Dermis blood vessel endothelial cell (primary cell): ENCODE measurements at regions not wholly inside any gene's neighbourhood (a gene's known extent, or its start where the extent isn't known, plus 50 kb on each side); places are given as distances from the start of the nearest gene placed in this dataset.
A peak's percentile ranks its signal among the peaks of the same experiment; 100 is the strongest.
"Not testable (repeated sequence)": the region's sequence is repeated elsewhere in the genome, so short reads cannot be mapped to it uniquely, and the experiment has no call there.

Experiments used
- DNase-seq: peaks from one replicate; pipeline ENCODE4 v3.0.0; 2010

GRCh38 chr5:75002271-75002670, 50.1 kb downstream of the GCNT4 start:
- no peak for DNase-seq

DNA sequence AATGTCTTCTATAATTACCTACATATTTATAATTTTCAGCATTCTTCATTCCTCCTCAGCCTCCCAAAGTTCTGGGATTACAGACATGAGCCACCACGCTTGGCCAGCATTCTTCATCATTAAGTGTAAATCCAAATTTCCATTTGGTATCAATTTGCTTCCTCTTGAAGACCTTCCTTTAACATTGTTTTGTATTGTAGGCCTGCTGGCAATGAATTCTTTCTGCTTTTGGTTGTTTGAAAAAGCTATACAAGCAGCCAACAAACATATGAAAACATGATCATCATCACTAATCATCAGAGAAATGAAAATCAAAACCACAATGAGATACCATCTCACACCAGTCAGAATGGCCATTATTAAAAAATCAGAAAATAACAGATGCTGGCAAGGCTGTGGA, 56.4 kb downstream of the GCNT4 start:
- no peak for DNase-seq

DNA sequence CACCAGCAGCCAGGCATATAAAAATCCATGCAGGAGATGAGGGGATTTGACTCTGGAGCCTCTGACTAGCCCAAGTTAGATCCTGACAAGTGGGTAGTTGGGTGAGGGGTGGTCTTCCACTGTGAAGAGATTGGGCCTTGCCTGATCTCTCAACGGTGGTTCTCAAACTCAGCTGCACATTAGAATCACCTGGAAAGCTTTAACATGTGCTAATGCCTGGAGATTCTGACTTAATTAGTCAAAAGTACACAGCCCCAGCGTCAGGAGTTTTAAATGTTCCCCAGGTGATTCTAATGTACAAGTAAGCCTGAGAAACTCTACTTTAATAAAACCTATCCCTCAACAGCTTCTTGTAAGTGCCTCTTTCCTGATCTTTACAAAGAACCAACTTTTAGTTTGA, 57.5 kb downstream of the GCNT4 start:
- DNase-seq, result no peak

DNA sequence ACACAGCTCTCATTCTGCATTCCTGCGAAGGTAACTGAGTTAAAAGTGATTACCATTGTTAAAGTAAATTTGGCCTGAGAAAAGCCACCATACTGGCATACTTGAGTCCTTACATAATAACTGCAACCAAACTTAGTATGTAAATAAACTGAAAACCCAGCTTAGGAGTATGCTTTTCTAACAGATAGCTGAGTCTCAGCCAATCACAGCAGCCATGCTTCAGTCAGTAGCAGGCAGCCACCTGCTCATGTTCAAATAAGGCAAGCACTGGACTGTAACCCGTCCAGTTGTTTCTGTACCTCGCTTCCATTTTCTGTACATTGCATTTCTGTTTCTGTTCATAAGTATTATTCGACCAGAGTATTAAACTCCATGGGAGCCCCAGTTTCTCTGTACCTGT, 58.6 kb downstream of the GCNT4 start:
- no peak for DNase-seq

GRCh38 chr5:74992791-74993190, 59.6 kb downstream of the GCNT4 start:
- DNase-seq, result no peak

GRCh38 chr5:74991522-74991921, 60.8 kb downstream of the GCNT4 start:
- no peak for DNase-seq

- DNase-seq, result no peak
Measured at GRCh38 chr5:74990194-74990593, 62.2 kb downstream of the GCNT4 start.

DNA sequence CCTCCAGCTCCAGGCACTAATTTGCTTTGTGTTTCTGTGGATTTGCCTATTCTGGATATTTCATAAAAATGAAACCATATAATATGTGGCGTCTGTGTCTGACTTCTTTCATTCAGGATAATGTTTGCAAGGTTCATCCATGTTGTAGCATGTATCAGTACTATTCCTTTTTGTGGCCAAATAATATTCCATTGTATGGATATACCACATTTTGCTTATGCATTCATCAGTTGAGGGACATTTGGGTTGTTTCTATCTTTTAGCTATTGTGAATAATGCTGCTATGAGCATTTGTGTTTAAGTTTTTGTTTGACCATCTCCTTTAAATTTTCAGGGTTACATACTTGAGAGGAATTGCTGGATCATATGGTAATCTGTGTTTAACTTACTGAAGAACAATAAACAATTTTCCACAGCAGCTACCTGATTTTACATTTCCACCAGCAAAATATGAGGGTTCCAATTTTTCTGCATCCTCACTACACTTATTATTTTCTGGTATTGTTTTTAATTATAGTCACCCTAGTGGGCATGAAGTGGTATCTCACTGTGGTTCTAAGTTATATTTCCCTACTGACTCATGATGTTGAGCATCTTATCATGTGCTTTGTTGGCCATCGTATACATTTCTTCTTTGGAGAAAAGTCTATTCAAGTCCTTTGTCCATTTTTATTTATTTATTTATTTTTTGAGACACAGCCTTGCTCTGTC, 63.9 kb downstream of the GCNT4 start:
- DNase-seq, result no peak

DNA sequence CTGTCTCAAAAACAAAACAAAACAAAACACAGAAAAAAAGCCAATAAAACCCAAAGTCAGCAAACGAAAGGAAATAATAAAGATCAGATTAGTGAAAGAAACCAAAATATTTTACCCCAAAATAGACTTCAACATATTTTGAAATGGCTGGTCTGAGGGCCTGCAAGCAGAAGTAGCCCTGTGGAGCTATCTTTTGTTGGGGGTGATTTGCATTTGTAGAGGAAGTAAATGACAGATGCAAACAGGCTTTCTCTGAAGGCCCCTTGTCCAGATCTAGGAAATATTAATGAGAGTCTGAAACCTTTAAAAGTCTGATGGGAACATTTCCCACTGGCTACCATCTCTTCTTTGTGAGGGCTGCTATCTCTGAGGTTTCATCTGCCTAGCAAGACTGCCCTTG, 74.0 kb downstream of the GCNT4 start:
- no peak for DNase-seq

GRCh38 chr5:74977471-74977870, 74.9 kb downstream of the GCNT4 start:
- DNase-seq, result no peak

DNA sequence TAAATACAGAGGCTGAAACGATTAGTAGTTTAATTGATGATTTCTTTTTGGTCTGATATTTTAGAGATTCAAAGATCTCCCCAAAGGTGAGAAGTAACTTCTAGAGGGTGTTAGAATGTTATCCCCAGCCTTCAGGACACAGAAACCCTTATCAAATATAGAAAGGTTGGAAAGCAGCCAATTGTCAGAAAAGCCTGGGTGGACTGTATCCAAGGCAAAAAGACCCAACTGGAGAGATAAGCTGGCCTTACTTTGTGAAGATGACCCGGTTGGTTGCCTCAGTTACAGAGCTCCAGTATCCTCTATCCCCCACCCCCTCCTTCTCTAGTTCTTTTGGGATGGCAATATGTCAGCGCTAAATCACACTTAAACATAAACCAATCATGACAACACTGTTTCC, 75.7 kb downstream of the GCNT4 start:
- DNase-seq, result no peak

- DNase-seq, result no peak
Measured at GRCh38 chr5:74975582-74975981, 76.8 kb downstream of the GCNT4 start.

DNA sequence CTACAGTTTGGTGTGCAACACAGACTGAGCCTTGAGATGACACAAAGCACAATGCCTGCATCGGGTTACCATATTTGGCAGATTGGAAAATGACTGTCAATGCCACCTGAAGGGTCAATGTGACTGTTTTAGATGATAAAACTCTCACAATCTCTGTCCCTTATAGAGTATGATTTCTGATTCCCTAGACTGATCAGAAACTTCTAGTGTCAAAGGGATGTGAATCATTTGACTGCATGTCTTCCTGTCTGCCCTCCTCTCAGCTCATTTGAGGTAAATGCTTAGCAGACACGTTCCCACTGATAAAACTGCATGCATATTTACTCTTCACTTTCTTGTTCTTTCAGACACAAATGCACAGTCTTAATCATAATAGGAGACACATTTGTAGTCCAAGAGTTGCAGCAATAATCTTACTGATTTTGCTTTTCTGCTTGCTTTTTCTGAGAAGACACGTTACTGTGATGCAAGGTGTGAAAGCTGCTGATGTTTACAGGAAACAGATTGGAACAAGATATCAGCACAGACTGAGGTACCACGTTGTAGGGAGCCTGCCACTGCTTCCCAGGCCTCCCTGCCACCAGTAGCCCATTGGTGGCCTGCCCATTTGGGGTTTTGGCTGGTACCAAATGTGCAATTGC, 77.8 kb downstream of the GCNT4 start:
- DNase-seq, result no peak

- no peak for DNase-seq
Measured at GRCh38 chr5:74973694-74974093, 78.7 kb downstream of the GCNT4 start.

DNA sequence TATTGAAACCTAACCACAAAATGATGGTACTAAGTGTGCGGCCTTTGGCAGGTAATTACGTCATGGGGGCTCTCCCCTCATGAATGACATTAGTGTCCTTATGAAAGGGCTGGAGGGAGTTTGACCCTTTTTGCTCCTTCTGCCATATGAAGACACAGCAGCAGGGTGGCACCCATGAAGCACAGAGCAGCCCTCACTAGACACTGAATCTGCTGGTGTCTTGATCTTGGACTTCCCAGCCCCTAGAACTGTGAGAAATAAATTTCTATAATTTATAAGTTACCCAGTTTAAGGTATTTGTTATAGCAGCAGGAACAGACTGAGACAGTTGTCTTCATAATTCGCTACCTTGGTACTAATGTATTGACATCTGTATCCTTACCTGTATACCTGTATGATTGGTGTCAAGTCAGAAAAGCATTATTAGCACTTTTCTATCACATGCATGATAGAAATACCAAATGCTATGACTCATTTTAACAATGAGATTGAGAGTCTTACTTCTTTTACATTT, 80.4 kb downstream of the GCNT4 start:
- DNase-seq, result no peak

DNA sequence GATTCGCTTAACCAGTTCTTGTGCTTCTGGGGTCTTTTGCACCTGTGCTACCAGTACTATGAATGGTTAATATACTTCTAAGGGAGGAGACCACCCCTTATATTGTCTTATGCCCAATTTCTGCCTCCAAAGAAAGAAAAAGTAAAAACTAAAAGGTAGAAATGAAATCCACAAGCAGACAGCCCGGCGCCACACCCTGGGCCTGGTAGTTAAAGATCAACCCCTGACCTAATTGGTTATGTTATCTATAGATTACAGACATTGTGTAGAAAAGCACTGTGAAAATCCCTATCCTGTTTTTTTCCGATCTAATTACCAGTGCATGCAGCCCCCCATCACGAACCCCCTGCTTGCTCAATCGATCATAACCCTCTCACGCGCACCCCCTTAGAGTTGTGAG, 81.5 kb downstream of the GCNT4 start:
- not testable (repeated sequence) for DNase-seq

DNA sequence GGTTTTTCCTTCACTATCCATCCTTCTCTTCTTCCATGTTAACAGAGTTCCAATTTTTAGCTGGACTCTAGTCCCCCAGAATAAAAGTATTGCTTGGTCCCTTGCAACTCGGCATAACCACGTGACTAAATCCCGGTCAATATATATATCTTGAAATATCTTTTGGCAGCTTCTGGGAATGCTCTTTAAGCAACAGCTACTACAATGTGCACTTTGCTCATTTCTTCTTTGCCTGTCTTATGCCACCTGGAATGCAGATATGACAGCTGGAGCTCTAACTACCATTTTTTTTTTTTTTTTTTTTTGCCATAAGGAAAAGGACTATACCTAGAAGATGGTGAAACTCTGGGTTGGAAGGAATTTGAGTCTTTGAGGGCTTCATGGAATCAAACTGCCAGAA, 82.6 kb downstream of the GCNT4 start:
- no peak for DNase-seq

DNA sequence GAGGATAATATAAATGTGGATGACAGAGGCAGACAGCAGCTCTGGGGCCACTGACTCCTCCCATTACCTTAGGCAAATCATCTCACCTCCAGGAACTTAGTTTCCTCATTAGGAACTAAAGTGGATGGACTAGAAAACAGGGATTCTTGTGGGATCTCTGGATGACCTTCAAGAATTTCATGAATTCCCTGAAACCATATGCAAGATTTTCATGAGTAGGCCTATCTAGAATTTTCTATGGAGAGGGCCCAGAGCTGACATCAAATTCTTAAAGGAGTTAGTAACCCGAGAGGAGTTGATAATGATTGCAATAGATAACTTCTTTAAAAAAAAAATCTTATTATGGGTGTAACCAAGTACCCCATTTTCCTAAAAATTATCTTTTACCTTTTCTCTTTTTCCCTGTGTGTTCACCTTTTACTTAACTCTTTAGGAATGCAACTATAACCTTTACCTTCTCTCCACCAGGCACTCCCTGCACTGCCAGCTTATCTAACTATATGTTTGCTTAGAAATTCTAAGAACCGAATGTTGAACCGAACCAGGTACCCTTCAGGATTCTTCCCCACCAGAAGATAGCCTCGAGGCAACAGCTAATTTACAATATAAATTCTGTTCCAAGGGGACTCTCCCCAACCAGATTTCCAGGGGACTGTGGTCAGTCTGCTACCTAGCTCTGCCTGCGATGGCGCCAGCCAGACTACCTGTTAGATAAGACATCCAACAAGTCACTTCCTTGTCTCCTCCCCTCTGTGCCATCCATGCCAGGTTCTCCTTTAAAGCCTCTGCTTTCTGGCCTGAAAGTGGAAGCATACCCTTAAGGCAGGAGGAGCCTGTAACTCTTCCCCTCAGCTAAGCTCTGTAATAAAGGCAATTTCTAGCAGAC, 86.0 kb downstream of the GCNT4 start:
- DNase-seq, result no peak

DNA sequence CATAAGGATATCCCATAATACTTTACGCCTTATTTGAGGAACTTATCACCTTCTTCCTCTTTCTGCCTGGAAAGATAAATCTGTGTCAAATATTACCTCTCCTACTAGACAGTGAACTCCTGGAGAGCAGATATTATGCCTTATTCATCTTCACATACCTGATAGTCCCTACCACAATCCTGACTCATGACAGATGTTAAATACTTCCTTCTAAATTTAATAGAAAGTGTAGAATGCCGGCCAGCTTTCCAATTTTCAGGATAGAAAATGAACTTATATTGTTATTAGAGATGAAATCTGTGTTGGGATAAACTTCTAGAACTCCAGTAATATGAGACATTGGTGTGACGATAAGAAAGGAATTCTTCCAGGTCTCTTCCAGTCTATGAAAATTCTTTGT, 89.0 kb downstream of the GCNT4 start:
- DNase-seq, result no peak

GRCh38 chr5:74957906-74958305, 91.7 kb upstream of the FAM169A start:
- DNase-seq, result no peak

- DNase-seq, result no peak
Measured at GRCh38 chr5:74957029-74957784, 91.0 kb upstream of the FAM169A start.

GRCh38 chr5:74956278-74956677, 90.1 kb upstream of the FAM169A start:
- no peak for DNase-seq

GRCh38 chr5:74954919-74955318, 88.7 kb upstream of the FAM169A start:
- DNase-seq, result peak; percentile 12
